ENCODE measurements at regions not wholly inside any gene's neighbourhood (a gene's known extent, or its start where the extent isn't known, plus 50 kb on each side); places are given as distances from the start of the nearest gene placed in this dataset.

- TF ChIP-seq, protein P1, sequence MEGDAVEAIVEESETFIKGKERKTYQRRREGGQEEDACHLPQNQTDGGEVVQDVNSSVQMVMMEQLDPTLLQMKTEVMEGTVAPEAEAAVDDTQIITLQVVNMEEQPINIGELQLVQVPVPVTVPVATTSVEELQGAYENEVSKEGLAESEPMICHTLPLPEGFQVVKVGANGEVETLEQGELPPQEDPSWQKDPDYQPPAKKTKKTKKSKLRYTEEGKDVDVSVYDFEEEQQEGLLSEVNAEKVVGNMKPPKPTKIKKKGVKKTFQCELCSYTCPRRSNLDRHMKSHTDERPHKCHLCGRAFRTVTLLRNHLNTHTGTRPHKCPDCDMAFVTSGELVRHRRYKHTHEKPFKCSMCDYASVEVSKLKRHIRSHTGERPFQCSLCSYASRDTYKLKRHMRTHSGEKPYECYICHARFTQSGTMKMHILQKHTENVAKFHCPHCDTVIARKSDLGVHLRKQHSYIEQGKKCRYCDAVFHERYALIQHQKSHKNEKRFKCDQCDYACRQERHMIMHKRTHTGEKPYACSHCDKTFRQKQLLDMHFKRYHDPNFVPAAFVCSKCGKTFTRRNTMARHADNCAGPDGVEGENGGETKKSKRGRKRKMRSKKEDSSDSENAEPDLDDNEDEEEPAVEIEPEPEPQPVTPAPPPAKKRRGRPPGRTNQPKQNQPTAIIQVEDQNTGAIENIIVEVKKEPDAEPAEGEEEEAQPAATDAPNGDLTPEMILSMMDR (IDR thresholded peaks at IDR 0.05; ENCODE audit: borderline replicate concordance, extremely low read depth, insufficient read depth) = no peak
These were observed 78.5 kb upstream of the SULT1C3 start for GRCh38 chr2:108161298-108161697.

DNA sequence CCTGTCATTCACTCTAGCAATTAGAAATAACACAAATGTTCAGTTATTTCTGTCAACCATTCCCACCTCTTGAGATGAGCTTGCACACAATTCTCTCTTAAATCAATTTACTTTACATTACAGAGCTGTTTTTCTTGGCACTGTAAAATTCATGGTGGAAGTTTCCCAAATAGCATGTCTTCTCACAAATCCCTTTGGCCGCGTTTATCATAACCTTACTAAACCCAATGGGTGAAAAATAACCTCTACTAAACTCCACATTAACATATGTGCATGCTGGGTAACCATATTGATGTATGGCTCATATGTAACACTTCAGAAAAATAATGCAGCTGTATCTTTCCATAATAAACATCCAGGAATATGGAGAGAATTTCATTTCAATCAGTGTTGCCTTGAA is 75.5 kb upstream of the SULT1C3 start:
- no peaks in the 10 kb centered on the region for H3K27me3 ChIP-seq (ENCODE audit: control insufficient read depth, insufficient read depth, low read length)
- DNase-seq (peak in 1 of 5 donors; percentile 19), FAIRE-seq (no peak)
- H3K4me1 ChIP-seq (ENCODE audit: control insufficient read depth in 2 of 3, insufficient read depth in 2 of 3, low read depth in 1 of 3, low read length in 3 of 3) = no peaks in the 10 kb centered on the region
- no peaks in the 10 kb centered on the region for H3K9me3 ChIP-seq (ENCODE audit: control insufficient read depth in 2 of 3, insufficient read depth in 1 of 3, low read length in 3 of 3)
- TF ChIP-seq, protein P1 (IDR thresholded peaks at IDR 0.05; ENCODE audit: borderline replicate concordance, extremely low read depth, insufficient read depth) = no peak
- H3K9ac ChIP-seq (ENCODE audit: low read length in 3 of 3) = no peak overlapping the region
- no peak overlapping the region for H3K4me3 ChIP-seq (ENCODE audit: low read length in 3 of 3)
- peaks cover 0 to 5% (median 0%) of the 10 kb centered on the region in 3 donors for H3K36me3 ChIP-seq (ENCODE audit: control insufficient read depth in 2 of 3, insufficient read depth in 3 of 3, low read length in 3 of 3)
- intact Hi-C loops (cut with DNase I) = no loop called here
- H3K27ac ChIP-seq (ENCODE audit: low read depth in 2 of 2, low read length in 2 of 2) = no peak overlapping the region

More at GRCh38 chr2:108161298-108161697, 78.5 kb upstream of the SULT1C3 start:
- H3K4me3 ChIP-seq (ENCODE audit: low read length in 3 of 3) = no peak overlapping the region
- intact Hi-C loops (cut with DNase I) = no loop called here
- H3K27ac ChIP-seq (ENCODE audit: low read depth in 2 of 2, low read length in 2 of 2) = no peak overlapping the region
- no peaks in the 10 kb centered on the region for H3K27me3 ChIP-seq (ENCODE audit: control insufficient read depth, insufficient read depth, low read length)
- no peak for FAIRE-seq
- no peak for DNase-seq
- no peak overlapping the region for H3K9ac ChIP-seq (ENCODE audit: low read length in 3 of 3)
- H3K36me3 ChIP-seq (ENCODE audit: control insufficient read depth in 2 of 3, insufficient read depth in 3 of 3, low read length in 3 of 3) = no peaks in the 10 kb centered on the region
- H3K4me1 ChIP-seq (ENCODE audit: control insufficient read depth in 2 of 3, insufficient read depth in 2 of 3, low read depth in 1 of 3, low read length in 3 of 3) = no peaks in the 10 kb centered on the region
- no peaks in the 10 kb centered on the region for H3K9me3 ChIP-seq (ENCODE audit: control insufficient read depth in 2 of 3, insufficient read depth in 1 of 3, low read length in 3 of 3)

DNA sequence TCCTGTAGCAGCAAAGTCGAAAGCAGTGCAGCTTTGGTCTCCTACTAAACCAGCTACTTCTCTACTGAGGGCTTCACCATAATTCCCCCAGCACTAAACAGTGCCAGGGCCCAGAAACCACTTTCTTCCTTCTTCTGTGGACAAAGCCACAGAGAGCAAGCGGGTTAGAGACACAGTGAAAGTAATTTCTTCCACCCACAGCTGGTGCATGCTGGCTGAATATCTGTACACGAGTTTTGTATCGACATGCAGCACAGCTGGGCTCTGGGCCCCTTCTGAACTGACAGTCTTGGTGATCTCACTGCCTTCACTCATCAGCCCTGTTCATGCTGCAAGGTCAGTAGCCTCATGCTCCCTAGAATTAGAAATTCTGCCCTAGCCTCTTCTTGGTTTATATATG is 74.0 kb upstream of the SULT1C3 start:
- intact Hi-C loops (cut with DNase I) = no loop called here
- no peak overlapping the region for H3K27ac ChIP-seq (ENCODE audit: low read depth in 2 of 2, low read length in 2 of 2)
- H3K4me3 ChIP-seq (ENCODE audit: low read length in 3 of 3) = no peak overlapping the region
- no peaks in the 10 kb centered on the region for H3K27me3 ChIP-seq (ENCODE audit: control insufficient read depth, insufficient read depth, low read length)
- H3K36me3 ChIP-seq (ENCODE audit: control insufficient read depth in 2 of 3, insufficient read depth in 3 of 3, low read length in 3 of 3) = peaks cover 0 to 5% (median 0%) of the 10 kb centered on the region in 3 donors
- FAIRE-seq (no peak), DNase-seq (no peak)
- no peaks in the 10 kb centered on the region for H3K9me3 ChIP-seq (ENCODE audit: control insufficient read depth in 2 of 3, insufficient read depth in 1 of 3, low read length in 3 of 3)
- TF ChIP-seq, protein P1 (IDR thresholded peaks at IDR 0.05; ENCODE audit: borderline replicate concordance, extremely low read depth, insufficient read depth) = no peak
- H3K4me1 ChIP-seq (ENCODE audit: control insufficient read depth in 2 of 3, insufficient read depth in 2 of 3, low read depth in 1 of 3, low read length in 3 of 3) = no peaks in the 10 kb centered on the region
- H3K9ac ChIP-seq (ENCODE audit: low read length in 3 of 3) = no peak overlapping the region

GRCh38 chr2:108167699-108168098 is 72.1 kb upstream of the SULT1C3 start:
- no peak overlapping the region for H3K9ac ChIP-seq (ENCODE audit: low read length in 3 of 3)
- no peak overlapping the region for H3K27ac ChIP-seq (ENCODE audit: low read depth in 2 of 2, low read length in 2 of 2)
- H3K27me3 ChIP-seq (ENCODE audit: control insufficient read depth, insufficient read depth, low read length) = no peaks in the 10 kb centered on the region
- TF ChIP-seq, protein P1 (IDR thresholded peaks at IDR 0.05; ENCODE audit: borderline replicate concordance, extremely low read depth, insufficient read depth) = no peak
- intact Hi-C loops (cut with DNase I) = no loop called here
- no peak for DNase-seq
- H3K4me3 ChIP-seq (ENCODE audit: low read length in 3 of 3) = no peak overlapping the region
- no peaks in the 10 kb centered on the region for H3K4me1 ChIP-seq (ENCODE audit: control insufficient read depth in 2 of 3, insufficient read depth in 2 of 3, low read depth in 1 of 3, low read length in 3 of 3)
- peaks cover 0 to 5% (median 0%) of the 10 kb centered on the region in 3 donors for H3K36me3 ChIP-seq (ENCODE audit: control insufficient read depth in 2 of 3, insufficient read depth in 3 of 3, low read length in 3 of 3)
- FAIRE-seq = no peak
- H3K9me3 ChIP-seq (ENCODE audit: control insufficient read depth in 2 of 3, insufficient read depth in 1 of 3, low read length in 3 of 3) = no peaks in the 10 kb centered on the region

Data from kidney (tissue), 13 donors.